Urinary bladder (tissue), 3 donors: ENCODE measurements at regions not wholly inside any gene's neighbourhood (a gene's known extent, or its start where the extent isn't known, plus 50 kb on each side); places are given as distances from the start of the nearest gene placed in this dataset.

ENCODE experiments used
- DNase-seq: peaks from one replicate; pipeline ENCODE4 v3.0.0-alpha.2; 2015; ENCODE audit errors: extremely low spot score
- H3K27ac ChIP-seq: one replicate; pipeline ENCODE4 v1.5.1; 2013; ENCODE audit warnings: low read depth, mild to moderate bottlenecking, moderate library complexity
- H3K36me3 ChIP-seq: one replicate; pipeline ENCODE4 v1.6.1; 2013; ENCODE audit warnings: mild to moderate bottlenecking, moderate library complexity; ENCODE audit not compliant: insufficient read depth
- H3K4me1 ChIP-seq: one replicate; pipeline ENCODE4 v1.6.1; 2013; ENCODE audit warnings: mild to moderate bottlenecking, moderate library complexity; ENCODE audit not compliant: insufficient read depth
- H3K4me3 ChIP-seq: one replicate; pipeline ENCODE4 v1.5.1; 2013; ENCODE audit warnings: low read depth, low read length
- WGBS: extraction: QIAGEN DNeasy Blood & Tissue Kit; methylation state at CpG from one replicate; pipeline ENCODE4 v1.1.7; 2013; 5-methylcytosine and 5-hydroxymethylcytosine counted together
- donor health status: healthy with polysubstance abuse.
- donor health status: healthy.

GRCh38 chr3:41065340-41065739 is 134.0 kb upstream of the CTNNB1 start:
- WGBS = 98% methylated on average over 2 of the region's 2 CpGs

GRCh38 chr3:41073190-41073589 is 126.1 kb upstream of the CTNNB1 start:
- DNase-seq = no peak
- no peak overlapping the region for H3K4me3 ChIP-seq
- no peak overlapping the region for H3K27ac ChIP-seq
- H3K4me1 ChIP-seq = no peaks in the 10 kb centered on the region
- H3K36me3 ChIP-seq = no peaks in the 10 kb centered on the region
- 74% methylated on average over 5 of the region's 5 CpGs for WGBS

More at GRCh38 chr3:41065340-41065739, 134.0 kb upstream of the CTNNB1 start:
- H3K4me1 ChIP-seq = no peaks in the 10 kb centered on the region
- H3K27ac ChIP-seq = no peak overlapping the region
- no peaks in the 10 kb centered on the region for H3K36me3 ChIP-seq
- no peak overlapping the region for H3K4me3 ChIP-seq
- DNase-seq = no peak

- Histone ChIP-seq H3K4me3 (no peak overlapping the region), H3K4me1 (no peaks in the 10 kb centered on the region), H3K27ac (no peak overlapping the region), H3K36me3 (no peaks in the 10 kb centered on the region)
- WGBS = 64% methylated on average over 7 of the region's 7 CpGs
- no peak for DNase-seq
Measured at GRCh38 chr3:41075975-41076374, 123.3 kb upstream of the CTNNB1 start.

GRCh38 chr3:41076399-41076798 is 122.9 kb upstream of the CTNNB1 start:
- DNase-seq = no peak

GRCh38 chr3:41080141-41080540 is 119.2 kb upstream of the CTNNB1 start:
- 81% methylated on average over 4 of the region's 4 CpGs for WGBS
- Histone ChIP-seq H3K27ac (no peak overlapping the region), H3K36me3 (no peaks in the 10 kb centered on the region), H3K4me3 (no peak overlapping the region), H3K4me1 (no peaks in the 10 kb centered on the region)
- no peak for DNase-seq

More at GRCh38 chr3:41076399-41076798, 122.9 kb upstream of the CTNNB1 start:
- no peak overlapping the region for H3K4me3 ChIP-seq
- no peaks in the 10 kb centered on the region for H3K4me1 ChIP-seq
- no peaks in the 10 kb centered on the region for H3K36me3 ChIP-seq
- H3K27ac ChIP-seq = no peak overlapping the region

- no peak for DNase-seq
- H3K27ac ChIP-seq = no peak overlapping the region
- no peaks in the 10 kb centered on the region for H3K36me3 ChIP-seq
- no peaks in the 10 kb centered on the region for H3K4me1 ChIP-seq
- H3K4me3 ChIP-seq = no peak overlapping the region
- WGBS = 25% methylated on average over 1 of the region's 1 CpG
Measured at GRCh38 chr3:41088882-41089281, 110.4 kb upstream of the CTNNB1 start.

- Histone ChIP-seq H3K36me3 (no peaks in the 10 kb centered on the region), H3K4me1 (no peaks in the 10 kb centered on the region), H3K27ac (no peak overlapping the region), H3K4me3 (no peak overlapping the region)
- 93% methylated on average over 1 of the region's 1 CpG for WGBS
- no peak for DNase-seq
Measured at GRCh38 chr3:41089566-41089965, 109.7 kb upstream of the CTNNB1 start.

GRCh38 chr3:41092844-41093243 is 106.5 kb upstream of the CTNNB1 start:
- Histone ChIP-seq H3K27ac (no peak overlapping the region), H3K36me3 (no peaks in the 10 kb centered on the region), H3K4me1 (no peaks in the 10 kb centered on the region), H3K4me3 (no peak overlapping the region)
- 78% methylated on average over 4 of the region's 4 CpGs for WGBS
- no peak for DNase-seq

GRCh38 chr3:41093476-41093875 is 105.8 kb upstream of the CTNNB1 start:
- no peaks in the 10 kb centered on the region for H3K36me3 ChIP-seq
- H3K27ac ChIP-seq = no peak overlapping the region
- 96% methylated on average over 3 of the region's 3 CpGs for WGBS
- no peak for DNase-seq
- no peak overlapping the region for H3K4me3 ChIP-seq
- H3K4me1 ChIP-seq = no peaks in the 10 kb centered on the region

GRCh38 chr3:41094351-41094750 is 105.0 kb upstream of the CTNNB1 start:
- Histone ChIP-seq H3K4me3 (no peak overlapping the region), H3K36me3 (no peaks in the 10 kb centered on the region), H3K27ac (no peak overlapping the region), H3K4me1 (no peaks in the 10 kb centered on the region)
- 86% methylated on average over 4 of the region's 4 CpGs for WGBS
- no peak for DNase-seq

GRCh38 chr3:41095702-41096101 is 103.6 kb upstream of the CTNNB1 start:
- no peak overlapping the region for H3K4me3 ChIP-seq
- 85% methylated on average over 8 of the region's 8 CpGs for WGBS
- no peaks in the 10 kb centered on the region for H3K36me3 ChIP-seq
- H3K4me1 ChIP-seq = no peaks in the 10 kb centered on the region
- H3K27ac ChIP-seq = no peak overlapping the region
- DNase-seq = no peak

GRCh38 chr3:41097896-41098496 is 101.3 kb upstream of the CTNNB1 start:
- no peak overlapping the region for H3K4me3 ChIP-seq
- no peak overlapping the region for H3K27ac ChIP-seq
- WGBS = 84% methylated on average over 3 of the region's 3 CpGs
- no peaks in the 10 kb centered on the region for H3K36me3 ChIP-seq
- DNase-seq = no peak
- no peaks in the 10 kb centered on the region for H3K4me1 ChIP-seq

GRCh38 chr3:41101231-41101630 is 98.1 kb upstream of the CTNNB1 start:
- Histone ChIP-seq H3K4me1 (no peaks in the 10 kb centered on the region), H3K27ac (no peak overlapping the region), H3K36me3 (no peaks in the 10 kb centered on the region), H3K4me3 (no peak overlapping the region)
- no peak for DNase-seq
- WGBS = 91% methylated on average over 1 of the region's 1 CpG

GRCh38 chr3:41102053-41102556 is 97.2 kb upstream of the CTNNB1 start:
- 93% methylated on average over 5 of the region's 5 CpGs for WGBS
- Histone ChIP-seq H3K36me3 (no peaks in the 10 kb centered on the region), H3K4me3 (no peak overlapping the region), H3K4me1 (no peaks in the 10 kb centered on the region), H3K27ac (no peak overlapping the region)
- DNase-seq = no peak

- H3K27ac ChIP-seq = no peak overlapping the region
- no peak overlapping the region for H3K4me3 ChIP-seq
- H3K36me3 ChIP-seq = no peaks in the 10 kb centered on the region
- 83% methylated on average over 3 of the region's 3 CpGs for WGBS
- H3K4me1 ChIP-seq = no peaks in the 10 kb centered on the region
- no peak for DNase-seq
Measured at GRCh38 chr3:41102750-41103149, 96.6 kb upstream of the CTNNB1 start.
